Fibroblast of lung (primary cell): ENCODE measurements at regions not wholly inside any gene's neighbourhood (a gene's known extent, or its start where the extent isn't known, plus 50 kb on each side); places are given as distances from the start of the nearest gene placed in this dataset.
A peak's percentile ranks its signal among the peaks of the same experiment; 100 is the strongest.

Experiments used
- DNase-seq, 2 donors: peaks; one replicate each; pipeline versions ENCODE4 v3.0.0 to v3.0.0-alpha.2; 2010; ENCODE audit warnings: low read depth in 2 of 2
- H2AFZ ChIP-seq: 2 replicates; pipeline ENCODE4 v1.5.1; 2012; ENCODE audit warnings: low read length, control low read depth, inconsistent platforms
- H3K27ac ChIP-seq: 2 replicates; pipeline ENCODE4 v1.5.1; 2011; ENCODE audit warnings: low read length, control low read depth; ENCODE audit not compliant: insufficient read depth
- H3K27me3 ChIP-seq: 2 replicates; pipeline ENCODE4 v1.5.1; 2011; ENCODE audit warnings: mild to moderate bottlenecking, low read length; ENCODE audit not compliant: control insufficient read depth, insufficient read depth
- H3K36me3 ChIP-seq: 2 replicates; pipeline ENCODE4 v1.5.1; 2011; ENCODE audit warnings: low read length; ENCODE audit not compliant: control insufficient read depth, insufficient read depth
- H3K4me1 ChIP-seq: 2 replicates; pipeline ENCODE4 v1.5.1; 2011; ENCODE audit warnings: low read length; ENCODE audit not compliant: control insufficient read depth, insufficient read depth; ENCODE audit errors: extremely low read depth
- H3K4me2 ChIP-seq: 2 replicates; pipeline ENCODE4 v1.5.1; 2011; ENCODE audit warnings: low read length, control low read depth; ENCODE audit not compliant: insufficient read depth; ENCODE audit errors: extremely low read depth
- H3K4me3 ChIP-seq, 4 experiments: fragments of 200-600 bp in 1 of 4; sonication (generic) in 1 of 4; replicated peaks in 1 of 4; 2 replicates each; pipeline ENCODE4 v1.5.1; 2011 to 2016; ENCODE audit warnings: low read length in 4 of 4, low read depth in 3 of 4, mild to moderate bottlenecking in 3 of 4, control low read depth in 2 of 4, inconsistent platforms in 1 of 4, mixed read lengths in 1 of 4; ENCODE audit not compliant: insufficient read depth in 1 of 4; ENCODE audit errors: control extremely low read depth in 1 of 4
- H3K79me2 ChIP-seq: 2 replicates; pipeline ENCODE4 v1.5.1; 2012; ENCODE audit warnings: mild to moderate bottlenecking, low read length, inconsistent platforms; ENCODE audit not compliant: control insufficient read depth, insufficient read depth
- H3K9ac ChIP-seq: 2 replicates; pipeline ENCODE4 v1.5.1; 2011; ENCODE audit warnings: mild to moderate bottlenecking, low read length, control low read depth; ENCODE audit not compliant: insufficient read depth
- H3K9me3 ChIP-seq: 2 replicates; pipeline ENCODE4 v1.5.1; 2012; ENCODE audit warnings: low read depth, low read length; ENCODE audit not compliant: control insufficient read depth, insufficient read depth
- H4K20me1 ChIP-seq: 2 replicates; pipeline ENCODE4 v1.5.1; 2011; ENCODE audit warnings: low read length; ENCODE audit not compliant: control insufficient read depth, insufficient read depth; ENCODE audit errors: extremely low read depth
- CTCF ChIP-seq, 2 donors: IDR thresholded peaks in 1 of 2; conservative IDR thresholded peaks in 1 of 2; 1 replicate in 1 of 2; 2 replicates in 1 of 2; pipeline ENCODE4 v1.5.1; 2011 to 2012; ENCODE audit warnings: low read length in 2 of 2, control low read depth in 1 of 2, inconsistent platforms in 1 of 2, low read depth in 1 of 2, mild to moderate bottlenecking in 1 of 2
- EZH2 ChIP-seq: IDR thresholded peaks from 2 replicates; pipeline ENCODE4 v1.5.1; 2012; ENCODE audit warnings: low read length, control low read depth, mild to moderate bottlenecking; ENCODE audit errors: missing control alignments

- DNase-seq: peak in 1 of 2 donors; percentile 91
- no peak overlapping the region for H3K4me3 ChIP-seq
Observed at GRCh38 chr11:109320595-109320994, 101.4 kb upstream of the C11orf87 start.

GRCh38 chr11:109326781-109327180, 95.2 kb upstream of the C11orf87 start:
- H3K9ac ChIP-seq: no peak overlapping the region
- no peaks in the 10 kb centered on the region for H4K20me1 ChIP-seq
- TF ChIP-seq CTCF (conservative IDR thresholded peaks at IDR 0.05 in 1 of 2, IDR thresholded peaks at IDR 0.05 in 1 of 2; ENCODE audit: low read depth in 1 of 2, low read length in 2 of 2) (no peak), EZH2 (no peak)
- H3K9me3 ChIP-seq: no peaks in the 10 kb centered on the region
- H3K4me2 ChIP-seq: no peak overlapping the region
- H3K4me1 ChIP-seq: no peaks in the 10 kb centered on the region
- no peak overlapping the region for H3K27ac ChIP-seq
- no peak for DNase-seq
- no peaks in the 10 kb centered on the region for H3K36me3 ChIP-seq
- H3K79me2 ChIP-seq: no peaks in the 10 kb centered on the region
- no peaks in the 10 kb centered on the region for H3K27me3 ChIP-seq
- H2AFZ ChIP-seq: no peak overlapping the region
- no peak overlapping the region for H3K4me3 ChIP-seq

More at GRCh38 chr11:109320595-109320994, 101.4 kb upstream of the C11orf87 start:
- H4K20me1 ChIP-seq: no peaks in the 10 kb centered on the region
- no peaks in the 10 kb centered on the region for H3K9me3 ChIP-seq
- H3K4me2 ChIP-seq: no peak overlapping the region
- H3K4me1 ChIP-seq: no peaks in the 10 kb centered on the region
- no peaks in the 10 kb centered on the region for H3K79me2 ChIP-seq
- no peaks in the 10 kb centered on the region for H3K27me3 ChIP-seq
- no peak overlapping the region for H2AFZ ChIP-seq
- H3K27ac ChIP-seq: no peak overlapping the region
- no peak overlapping the region for H3K9ac ChIP-seq
- H3K36me3 ChIP-seq: no peaks in the 10 kb centered on the region
- TF ChIP-seq EZH2 (no peak), CTCF (conservative IDR thresholded peaks at IDR 0.05 in 1 of 2, IDR thresholded peaks at IDR 0.05 in 1 of 2; ENCODE audit: low read depth in 1 of 2, low read length in 2 of 2) (no peak)

DNA sequence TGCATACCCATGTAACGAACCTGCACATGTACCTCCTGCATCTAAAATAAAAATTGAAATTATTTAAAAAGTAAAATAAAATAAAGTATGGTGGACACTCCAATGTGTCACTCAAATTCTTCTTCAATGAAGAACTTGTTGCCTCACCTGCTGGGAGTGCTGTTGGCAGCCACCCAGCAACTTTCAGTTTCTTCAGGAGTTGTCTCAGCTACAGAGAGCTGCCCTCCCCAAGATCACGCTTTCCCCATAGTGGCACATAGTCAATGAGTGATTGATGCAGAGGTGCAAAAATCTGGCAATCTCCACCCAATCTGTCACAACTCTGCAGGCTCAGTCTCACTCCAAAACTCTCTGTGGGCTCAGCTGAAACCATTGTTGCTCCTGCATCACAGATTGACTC, 92.3 kb upstream of the C11orf87 start:
- H3K4me2 ChIP-seq: no peak overlapping the region
- TF ChIP-seq CTCF (conservative IDR thresholded peaks at IDR 0.05 in 1 of 2, IDR thresholded peaks at IDR 0.05 in 1 of 2; ENCODE audit: low read depth in 1 of 2, low read length in 2 of 2) (no peak), EZH2 (no peak)
- no peaks in the 10 kb centered on the region for H3K27me3 ChIP-seq
- no peak overlapping the region for H2AFZ ChIP-seq
- no peak overlapping the region for H3K9ac ChIP-seq
- H3K79me2 ChIP-seq: no peaks in the 10 kb centered on the region
- H4K20me1 ChIP-seq: no peaks in the 10 kb centered on the region
- H3K36me3 ChIP-seq: no peaks in the 10 kb centered on the region
- DNase-seq: no peak
- H3K9me3 ChIP-seq: no peaks in the 10 kb centered on the region
- no peak overlapping the region for H3K4me3 ChIP-seq
- no peaks in the 10 kb centered on the region for H3K4me1 ChIP-seq
- H3K27ac ChIP-seq: no peak overlapping the region
